ENCODE measurements at regions not wholly inside any gene's neighbourhood (a gene's known extent, or its start where the extent isn't known, plus 50 kb on each side); places are given as distances from the start of the nearest gene placed in this dataset.
A peak's percentile ranks its signal among the peaks of the same experiment; 100 is the strongest.

DNA sequence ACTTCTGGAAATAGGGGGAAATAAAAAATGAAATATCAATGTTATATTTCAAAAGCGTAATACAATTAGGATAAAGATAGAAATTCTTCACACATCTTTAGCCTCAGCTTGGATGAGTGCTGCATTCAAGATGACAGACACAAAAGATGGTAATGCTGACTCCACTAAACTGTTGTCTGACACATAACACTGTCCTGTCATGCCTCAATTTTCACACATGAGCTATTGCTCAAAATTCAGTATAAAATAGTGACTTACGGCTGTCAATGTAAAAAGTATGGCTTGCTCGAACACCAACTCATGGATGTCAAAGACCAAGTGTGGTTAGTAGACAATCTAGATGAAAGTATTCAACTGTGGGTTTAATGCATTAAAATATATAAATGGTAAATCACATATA, 94.5 kb downstream of the KLF12 start:
- DNase-seq (ENCODE audit: low spot score): no peak
- H3K9me3 ChIP-seq (ENCODE audit: low read length): no peaks in the 10 kb centered on the region
- H2AFZ ChIP-seq (ENCODE audit: low read length): no peak overlapping the region
- ChIA-PET POLR2A (interaction anchor here (0.7 to 2.9 kb wide), 7 partner anchors 9 to 247 kb away, joined by 3 to 21 read pairs (median 3); no protein-coding TSS in a partner anchor), CTCF (ENCODE audit: unreplicated experiment) (interaction anchor here (0.6 kb wide), 1 partner anchor 74 kb away, joined by 3 read pairs; no protein-coding TSS in a partner anchor)
- no peak overlapping the region for H3K4me3 ChIP-seq (ENCODE audit: low read depth, low read length, poor library complexity, severe bottlenecking)
- peaks cover 24% of the 10 kb centered on the region for H3K4me1 ChIP-seq (ENCODE audit: insufficient read depth, low read length, poor library complexity, severe bottlenecking)
- H3K79me2 ChIP-seq (ENCODE audit: insufficient read depth, low read depth, low read length): peaks cover 25% of the 10 kb centered on the region; the same call in 1 of the 2 replicates
- intact Hi-C loops (cut with micrococcal nuclease; ENCODE audit: unreplicated experiment): loop anchor here (5.0 to 10.0 kb wide), 2 partner anchors 202 to 275 kb away; no protein-coding TSS in a partner anchor
- no peak for TF ChIP-seq EZH2phosphoT487 (IDR thresholded peaks at IDR 0.05; ENCODE audit: borderline replicate concordance, low read depth, low read length)
- TF ChIP-seq, protein P1, sequence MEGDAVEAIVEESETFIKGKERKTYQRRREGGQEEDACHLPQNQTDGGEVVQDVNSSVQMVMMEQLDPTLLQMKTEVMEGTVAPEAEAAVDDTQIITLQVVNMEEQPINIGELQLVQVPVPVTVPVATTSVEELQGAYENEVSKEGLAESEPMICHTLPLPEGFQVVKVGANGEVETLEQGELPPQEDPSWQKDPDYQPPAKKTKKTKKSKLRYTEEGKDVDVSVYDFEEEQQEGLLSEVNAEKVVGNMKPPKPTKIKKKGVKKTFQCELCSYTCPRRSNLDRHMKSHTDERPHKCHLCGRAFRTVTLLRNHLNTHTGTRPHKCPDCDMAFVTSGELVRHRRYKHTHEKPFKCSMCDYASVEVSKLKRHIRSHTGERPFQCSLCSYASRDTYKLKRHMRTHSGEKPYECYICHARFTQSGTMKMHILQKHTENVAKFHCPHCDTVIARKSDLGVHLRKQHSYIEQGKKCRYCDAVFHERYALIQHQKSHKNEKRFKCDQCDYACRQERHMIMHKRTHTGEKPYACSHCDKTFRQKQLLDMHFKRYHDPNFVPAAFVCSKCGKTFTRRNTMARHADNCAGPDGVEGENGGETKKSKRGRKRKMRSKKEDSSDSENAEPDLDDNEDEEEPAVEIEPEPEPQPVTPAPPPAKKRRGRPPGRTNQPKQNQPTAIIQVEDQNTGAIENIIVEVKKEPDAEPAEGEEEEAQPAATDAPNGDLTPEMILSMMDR (conservative IDR thresholded peaks at IDR 0.05; ENCODE audit: low read length): no peak
- no peak overlapping the region for H3K27ac ChIP-seq (ENCODE audit: low read depth, low read length, poor library complexity, severe bottlenecking)
- BruUV-seq (replicated peaks): no TSS peak
- no peaks in the 10 kb centered on the region for H3K9me2 ChIP-seq (ENCODE audit: insufficient read depth, low read length)
- no peaks in the 10 kb centered on the region for H4K20me1 ChIP-seq (ENCODE audit: insufficient read depth, low read length)
- peak overlapping the region; percentile 37 for H3K4me2 ChIP-seq (ENCODE audit: low read length)
- peaks cover 14% of the 10 kb centered on the region; the same call in 1 of the 2 replicates for H3K36me3 ChIP-seq (ENCODE audit: insufficient read depth, low read length)

DNA sequence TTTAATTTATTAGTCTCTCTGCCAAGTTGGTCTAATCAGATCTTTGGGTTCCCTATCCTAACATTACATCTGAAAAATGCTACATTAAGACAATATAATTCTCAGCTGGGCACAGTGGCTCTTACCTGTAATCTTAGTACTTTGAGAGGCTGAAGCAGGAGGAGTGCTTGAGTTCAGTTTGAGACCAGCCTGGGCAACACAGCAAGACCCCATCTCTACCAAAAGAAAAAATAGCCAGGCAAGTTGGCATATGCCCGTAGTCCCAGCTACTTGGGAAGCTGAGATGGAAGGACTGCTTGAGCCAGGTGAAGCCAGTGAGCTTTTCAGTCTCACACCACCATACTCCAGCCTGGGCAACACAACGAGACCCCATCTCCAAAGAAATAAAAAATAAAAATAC, 95.0 kb downstream of the KLF12 start:
- Histone ChIP-seq H3K27ac (ENCODE audit: low read depth, low read length, poor library complexity, severe bottlenecking) (no peak overlapping the region), H3K4me2 (ENCODE audit: low read length) (no peak overlapping the region), H2AFZ (ENCODE audit: low read length) (no peak overlapping the region), H3K4me1 (ENCODE audit: insufficient read depth, low read length, poor library complexity, severe bottlenecking) (peaks cover 24% of the 10 kb centered on the region), H3K79me2 (ENCODE audit: insufficient read depth, low read depth, low read length) (peaks cover 25% of the 10 kb centered on the region; the same call in 1 of the 2 replicates), H4K20me1 (ENCODE audit: insufficient read depth, low read length) (no peaks in the 10 kb centered on the region), H3K4me3 (ENCODE audit: low read depth, low read length, poor library complexity, severe bottlenecking) (no peak overlapping the region), H3K9me3 (ENCODE audit: low read length) (no peaks in the 10 kb centered on the region), H3K9me2 (ENCODE audit: insufficient read depth, low read length) (no peaks in the 10 kb centered on the region), H3K36me3 (ENCODE audit: insufficient read depth, low read length) (peaks cover 14% of the 10 kb centered on the region; the same call in 1 of the 2 replicates)
- DNase-seq (ENCODE audit: low spot score): no peak
- POLR2A ChIA-PET: interaction anchor here (0.9 to 2.9 kb wide), 6 partner anchors 9 to 73 kb away, joined by 3 to 21 read pairs (median 4); no protein-coding TSS in a partner anchor
- TF ChIP-seq EZH2phosphoT487 (IDR thresholded peaks at IDR 0.05; ENCODE audit: borderline replicate concordance, low read depth, low read length): no peak
- TF ChIP-seq, protein P1 (conservative IDR thresholded peaks at IDR 0.05; ENCODE audit: low read length): no peak
- no TSS peak for BruUV-seq (replicated peaks)
- CTCF ChIA-PET (ENCODE audit: unreplicated experiment): no interaction called here
- intact Hi-C loops (cut with micrococcal nuclease; ENCODE audit: unreplicated experiment): loop anchor here (10.0 kb wide), 1 partner anchor 274 kb away; no protein-coding TSS in a partner anchor

DNA sequence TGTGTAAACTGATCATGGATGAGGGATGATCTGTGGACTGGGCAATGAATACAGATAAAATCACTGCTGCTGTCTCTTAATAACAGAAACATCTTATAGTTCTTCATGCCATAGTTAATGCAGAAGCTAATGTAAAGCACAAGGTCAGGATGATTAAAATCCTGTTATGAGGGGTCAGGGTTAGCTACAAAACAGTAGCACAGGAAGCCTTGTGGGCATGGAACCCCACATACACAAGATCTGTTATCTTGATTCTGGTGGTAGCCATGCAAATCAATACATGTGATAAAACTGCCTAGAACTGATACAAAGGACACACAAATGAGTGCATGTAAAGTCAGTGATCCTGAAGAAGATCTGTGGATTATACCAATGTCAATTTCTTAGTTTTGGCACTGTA, 96.4 kb downstream of the KLF12 start:
- no peak overlapping the region for H3K4me2 ChIP-seq (ENCODE audit: low read length)
- H3K27ac ChIP-seq (ENCODE audit: low read depth, low read length, poor library complexity, severe bottlenecking): no peak overlapping the region
- TF ChIP-seq EZH2phosphoT487 (IDR thresholded peaks at IDR 0.05; ENCODE audit: borderline replicate concordance, low read depth, low read length): no peak
- TF ChIP-seq, protein P1 (conservative IDR thresholded peaks at IDR 0.05; ENCODE audit: low read length): no peak
- ChIA-PET POLR2A (interaction anchor here (0.5 to 2.9 kb wide), 5 partner anchors 8 to 250 kb away, joined by 3 to 21 read pairs (median 4); no protein-coding TSS in a partner anchor), CTCF (ENCODE audit: unreplicated experiment) (no interaction called here)
- H3K4me1 ChIP-seq (ENCODE audit: insufficient read depth, low read length, poor library complexity, severe bottlenecking): peaks cover 24% of the 10 kb centered on the region
- H3K79me2 ChIP-seq (ENCODE audit: insufficient read depth, low read depth, low read length): peaks cover 25% of the 10 kb centered on the region; the same call in 1 of the 2 replicates
- intact Hi-C loops (cut with micrococcal nuclease; ENCODE audit: unreplicated experiment): loop anchor here (10.0 kb wide), 1 partner anchor 273 kb away; no protein-coding TSS in a partner anchor
- BruUV-seq (replicated peaks): no TSS peak
- no peak for DNase-seq (ENCODE audit: low spot score)
- H2AFZ ChIP-seq (ENCODE audit: low read length): no peak overlapping the region
- H4K20me1 ChIP-seq (ENCODE audit: insufficient read depth, low read length): no peaks in the 10 kb centered on the region
- H3K9me2 ChIP-seq (ENCODE audit: insufficient read depth, low read length): no peaks in the 10 kb centered on the region
- no peaks in the 10 kb centered on the region for H3K9me3 ChIP-seq (ENCODE audit: low read length)
- H3K4me3 ChIP-seq (ENCODE audit: low read depth, low read length, poor library complexity, severe bottlenecking): no peak overlapping the region
- H3K36me3 ChIP-seq (ENCODE audit: insufficient read depth, low read length): peaks cover 14% of the 10 kb centered on the region; the same call in 1 of the 2 replicates
